ENCODE measurements at regions not wholly inside any gene's neighbourhood (a gene's known extent, or its start where the extent isn't known, plus 50 kb on each side); places are given as distances from the start of the nearest gene placed in this dataset.
A peak's percentile ranks its signal among the peaks of the same experiment; 100 is the strongest.

- DNase-seq (ENCODE audit: low read depth): peak; percentile 94
- TF ChIP-seq CTCF (IDR thresholded peaks at IDR 0.05; ENCODE audit: insufficient read depth, low read depth, low read length): peak; percentile 80
- H3K4me3 ChIP-seq (ENCODE audit: low read depth, low read length): no peak overlapping the region
These were observed 118.3 kb upstream of the CWC22 start for GRCh38 chr2:180125245-180125962.

- peak; percentile 64 for TF ChIP-seq CTCF (IDR thresholded peaks at IDR 0.05; ENCODE audit: insufficient read depth, low read depth, low read length)
- peak; percentile 68 for DNase-seq (ENCODE audit: low read depth)
- H3K4me3 ChIP-seq (ENCODE audit: low read depth, low read length): no peak overlapping the region
These were observed 117.4 kb upstream of the CWC22 start for GRCh38 chr2:180124273-180125139.

GRCh38 chr2:180122874-180123273 is 115.8 kb upstream of the CWC22 start:
- H3K4me3 ChIP-seq (ENCODE audit: low read depth, low read length): no peak overlapping the region
- no peak for DNase-seq (ENCODE audit: low read depth)
- TF ChIP-seq CTCF (IDR thresholded peaks at IDR 0.05; ENCODE audit: insufficient read depth, low read depth, low read length): no peak

GRCh38 chr2:180115675-180116074 is 108.6 kb upstream of the CWC22 start:
- no peak overlapping the region for H3K4me3 ChIP-seq (ENCODE audit: low read depth, low read length)
- DNase-seq (ENCODE audit: low read depth): peak; percentile 2
- no peak for TF ChIP-seq CTCF (IDR thresholded peaks at IDR 0.05; ENCODE audit: insufficient read depth, low read depth, low read length)

- H3K4me3 ChIP-seq (ENCODE audit: low read depth, low read length): no peak overlapping the region
- no peak for TF ChIP-seq CTCF (IDR thresholded peaks at IDR 0.05; ENCODE audit: insufficient read depth, low read depth, low read length)
- DNase-seq (ENCODE audit: low read depth): no peak
These were observed 108.2 kb upstream of the CWC22 start for GRCh38 chr2:180115269-180115668.

- no peak for TF ChIP-seq CTCF (IDR thresholded peaks at IDR 0.05; ENCODE audit: insufficient read depth, low read depth, low read length)
- no peak overlapping the region for H3K4me3 ChIP-seq (ENCODE audit: low read depth, low read length)
- DNase-seq (ENCODE audit: low read depth): no peak
These were observed 104.8 kb upstream of the CWC22 start for GRCh38 chr2:180111901-180112300.
